H1 (cell line): ENCODE measurements at regions not wholly inside any gene's neighbourhood (a gene's known extent, or its start where the extent isn't known, plus 50 kb on each side); places are given as distances from the start of the nearest gene placed in this dataset.

Experiments
- BACH1 ChIP-seq: IDR thresholded peaks from 2 replicates; pipeline ENCODE4 v1.6.1; 2012; ENCODE audit warnings: low read length, improper control_type of control experiment
- CBX5 ChIP-seq: fragments of 300-800, 300-1000 bp; sonication (generic); IDR thresholded peaks from 2 replicates; pipeline ENCODE4 v1.7.1; 2016; ENCODE audit warnings: antibody characterized with exemption, low read length, low read depth
- RAD21 ChIP-seq, 2 experiments: IDR thresholded peaks in 1 of 2; conservative IDR thresholded peaks in 1 of 2; 2 replicates each; pipeline ENCODE4 v1.6.1; 2011; ENCODE audit warnings: low read depth in 2 of 2, low read length in 2 of 2, improper control_type of control experiment in 1 of 2, inconsistent platforms in 1 of 2, mild to moderate bottlenecking in 1 of 2, moderate library complexity in 1 of 2

DNA sequence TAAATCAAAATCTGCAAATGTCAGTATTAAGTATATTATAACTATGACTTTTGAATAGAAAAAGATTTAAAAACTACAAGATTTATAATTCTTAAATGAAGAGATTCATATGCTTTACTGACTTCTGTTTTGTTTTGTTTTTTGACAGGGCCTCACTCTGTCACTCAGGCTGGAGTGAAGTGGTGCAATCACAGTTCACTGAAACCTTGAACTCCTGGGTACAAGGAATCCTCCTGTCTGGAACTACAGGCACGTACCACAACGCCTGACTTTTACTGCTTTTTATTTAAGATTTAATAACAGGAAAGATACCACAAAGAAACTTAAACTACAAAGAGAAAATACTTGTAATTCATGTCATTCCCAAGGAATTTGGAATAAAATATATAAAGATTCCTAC lies 940.2 kb upstream of the CITED2 start (continued):
- TF ChIP-seq RAD21 (IDR thresholded peaks at IDR 0.05 in 1 of 2, conservative IDR thresholded peaks at IDR 0.05 in 1 of 2; ENCODE audit: low read depth in 2 of 2, low read length in 2 of 2): no peak
- TF ChIP-seq CBX5: no peak
- no peak for TF ChIP-seq BACH1
